ENCODE measurements at regions not wholly inside any gene's neighbourhood (a gene's known extent, or its start where the extent isn't known, plus 50 kb on each side); places are given as distances from the start of the nearest gene placed in this dataset.
"Not testable (repeated sequence)": the region's sequence is repeated elsewhere in the genome, so short reads cannot be mapped to it uniquely, and the experiment has no call there.

DNA sequence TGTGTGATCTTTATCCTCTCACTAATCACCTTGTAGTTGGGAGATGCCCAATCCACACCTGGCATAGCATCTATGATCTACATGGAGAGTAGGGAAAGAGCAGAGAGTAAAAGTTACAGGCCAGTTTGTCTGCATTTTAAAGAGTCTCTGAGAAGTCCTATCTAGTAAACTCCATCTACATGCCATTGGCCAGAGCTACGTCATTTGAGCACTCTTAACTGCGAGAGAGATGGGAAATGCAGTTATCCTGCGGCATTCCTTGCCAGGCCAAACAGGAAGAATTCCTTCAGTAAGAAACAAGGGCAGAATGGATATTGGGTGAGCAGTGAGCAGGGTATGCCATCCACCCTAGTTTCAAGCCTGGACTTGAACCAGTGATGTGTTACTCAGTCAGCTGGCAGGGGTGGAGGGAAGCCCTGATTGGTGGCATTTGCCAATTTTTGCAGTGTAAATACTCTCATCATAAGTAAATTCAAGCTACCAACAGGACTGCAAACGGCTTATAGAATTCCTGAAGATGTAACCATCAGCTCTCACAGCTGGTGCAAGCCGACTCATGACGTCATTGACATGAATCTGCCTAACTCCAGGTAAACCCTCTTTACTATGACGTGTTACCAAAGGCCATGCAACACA lies 156.8 kb upstream of the MSX2 start:
- no peak for DNase-seq

DNA sequence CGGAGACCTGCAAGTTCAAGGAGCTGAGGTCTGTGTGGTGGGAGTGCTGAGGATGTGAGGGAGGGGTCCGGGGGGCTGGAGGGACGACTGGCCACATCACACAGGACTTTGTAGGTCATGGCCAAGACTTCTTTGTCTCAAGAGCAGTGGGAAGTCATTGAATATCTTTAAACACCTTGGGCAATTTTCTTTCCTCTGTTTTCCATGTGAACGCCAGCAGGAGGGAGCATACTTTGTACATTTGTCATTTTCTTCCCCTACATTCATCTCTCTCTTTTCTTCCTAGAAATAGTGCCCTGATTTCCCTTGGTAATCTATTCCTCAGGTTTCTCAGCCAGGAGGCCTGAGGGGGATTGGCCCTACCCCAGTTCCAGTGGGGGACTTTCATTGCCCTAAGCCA lies 153.7 kb upstream of the MSX2 start:
- DNase-seq = no peak

DNA sequence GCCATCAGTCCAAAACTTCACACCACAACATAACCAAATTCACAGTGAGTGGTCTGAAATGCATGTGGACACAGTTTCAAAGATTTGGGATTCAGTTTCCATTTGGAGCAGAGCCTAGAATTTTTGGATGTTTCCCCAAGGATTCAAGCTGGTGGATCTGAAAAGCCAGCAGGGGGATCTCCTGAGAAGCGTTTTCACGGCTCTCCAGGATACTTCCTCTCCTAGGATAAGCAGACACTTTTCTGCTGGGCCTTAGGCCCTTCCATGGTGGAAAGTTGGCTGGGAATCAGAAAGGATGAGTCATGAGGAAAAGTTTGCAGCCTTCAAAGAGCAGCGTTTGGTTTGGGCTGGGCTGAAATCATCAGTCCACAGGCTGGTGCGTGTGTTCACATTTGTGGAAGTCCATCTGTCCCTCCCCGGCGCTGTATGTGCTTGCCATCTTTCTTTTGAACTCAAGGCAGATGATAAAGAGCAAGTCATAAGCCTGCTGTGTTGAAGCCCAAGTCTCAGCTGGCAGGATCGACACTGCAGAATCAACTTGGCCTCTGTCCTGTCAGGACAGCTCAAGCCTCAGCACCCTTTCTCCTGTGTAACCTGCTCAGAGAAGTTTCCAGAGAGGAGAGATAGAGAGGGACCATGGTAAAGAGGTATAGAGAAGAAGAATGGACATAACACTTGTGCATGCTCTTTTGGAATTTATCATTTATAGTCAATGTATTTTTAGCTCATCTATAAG lies 152.6 kb upstream of the MSX2 start:
- no peak for DNase-seq

DNA sequence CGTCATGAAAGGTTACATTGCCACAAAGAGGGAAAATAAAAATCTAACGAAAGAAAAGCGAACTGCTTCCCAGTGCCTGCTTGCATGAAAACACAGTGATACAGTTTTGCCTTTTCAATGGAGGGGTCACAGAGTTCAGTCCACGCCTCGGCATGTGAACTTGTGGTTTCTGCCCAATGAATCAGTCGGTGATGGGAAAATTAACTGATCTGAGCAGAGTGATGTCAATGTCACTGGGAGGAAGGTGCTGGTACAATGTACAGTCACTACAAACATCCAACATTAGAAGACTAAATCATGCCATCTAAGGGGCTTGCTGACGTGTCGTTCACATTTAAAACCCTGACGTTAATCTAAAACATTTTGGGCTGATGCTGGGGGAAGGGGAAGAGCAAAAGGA lies 151.8 kb upstream of the MSX2 start:
- no peak for DNase-seq

DNA sequence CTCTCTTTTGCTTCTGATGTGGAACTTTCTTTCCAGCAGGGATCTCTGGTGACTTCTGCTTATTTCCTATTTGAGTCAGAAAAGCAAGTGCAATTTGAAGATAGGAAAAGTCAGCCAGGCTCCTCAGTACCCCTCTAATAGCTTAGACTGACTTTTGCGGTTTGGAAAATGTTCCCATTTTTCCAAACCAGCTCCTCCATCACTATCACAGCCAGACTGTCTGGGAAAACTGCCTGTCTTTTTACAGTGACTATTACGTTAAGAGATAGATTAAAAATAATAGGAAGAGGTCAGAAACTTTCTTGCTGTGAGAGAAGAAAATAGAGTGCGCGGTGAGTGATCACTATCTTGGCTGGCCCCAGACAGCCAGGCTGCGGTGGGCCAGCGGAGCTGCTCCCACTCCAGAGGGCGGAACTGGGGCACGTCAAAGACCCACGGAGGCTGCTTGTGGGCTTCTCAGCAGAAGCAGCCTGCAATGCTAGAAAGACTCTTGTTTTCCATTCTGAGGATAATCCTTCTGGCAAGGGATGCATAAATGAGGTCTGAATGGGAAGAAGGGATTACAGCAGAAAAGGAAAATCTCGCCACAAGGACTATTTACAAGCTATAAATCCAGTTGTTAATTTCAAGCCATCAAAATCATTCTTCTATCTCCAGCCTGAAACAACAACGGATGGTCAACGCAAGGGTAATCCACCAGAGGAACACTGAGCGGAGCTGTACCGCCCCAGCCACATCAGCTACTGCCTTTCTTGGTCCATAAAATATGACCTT lies 151.0 kb upstream of the MSX2 start:
- no peak for DNase-seq

DNA sequence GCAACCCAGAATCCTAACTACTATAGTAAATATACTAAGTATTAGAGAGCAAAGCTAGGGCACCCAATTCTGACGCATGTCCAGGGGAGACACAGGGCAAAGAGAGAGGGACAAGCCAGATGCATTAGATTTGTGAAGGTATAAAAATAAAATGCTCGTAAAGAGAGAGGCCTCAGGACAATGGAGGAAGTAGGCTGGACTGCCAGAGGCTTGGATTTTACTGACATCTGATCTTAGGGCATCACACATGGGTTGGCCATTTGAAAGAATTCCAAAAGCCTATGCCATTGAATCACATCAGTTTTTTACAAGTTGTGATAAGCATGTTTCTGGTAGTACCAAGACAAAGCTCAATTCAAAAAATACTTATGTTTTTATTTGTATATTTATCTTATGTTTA lies 149.3 kb upstream of the MSX2 start:
- no peak for DNase-seq

DNA sequence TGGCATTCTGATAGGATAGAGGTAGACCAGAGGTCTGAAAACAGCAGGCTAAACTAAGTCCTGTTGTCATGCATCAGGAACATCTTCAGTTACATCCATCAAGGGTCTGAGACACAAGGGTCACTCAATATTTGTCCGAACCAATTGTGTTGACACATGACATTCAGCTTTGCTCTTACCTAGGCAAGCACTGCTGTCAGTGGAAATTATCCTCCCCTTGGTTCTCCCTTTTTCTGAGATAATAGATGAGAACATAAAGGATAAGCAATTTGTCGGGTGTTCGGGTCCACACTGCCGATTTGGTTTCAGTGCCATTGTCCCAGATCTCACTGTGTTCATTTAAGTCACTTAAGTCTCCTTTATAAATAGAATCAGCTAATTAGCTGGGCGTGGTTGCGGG lies 148.3 kb upstream of the MSX2 start:
- no peak for DNase-seq

DNA sequence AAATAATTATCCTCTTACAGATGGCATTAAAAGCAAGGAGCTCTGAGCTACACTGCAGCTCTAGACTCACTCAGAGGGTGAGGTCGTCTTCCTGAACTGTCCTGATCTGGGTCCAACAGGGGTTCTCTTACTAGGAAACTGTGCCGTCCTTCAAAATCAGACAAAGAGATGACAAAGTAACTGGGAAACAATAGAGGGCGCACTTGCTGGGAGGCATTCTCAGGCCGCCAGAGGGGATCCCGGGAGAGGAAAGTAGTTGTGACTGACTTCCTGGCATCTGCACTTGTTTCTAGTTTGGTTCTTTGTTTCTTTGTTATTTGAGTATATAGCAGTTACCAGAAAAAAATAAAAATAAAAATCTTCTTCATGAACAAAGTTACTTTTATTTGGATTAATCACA lies 142.9 kb upstream of the MSX2 start:
- DNase-seq = no peak

DNA sequence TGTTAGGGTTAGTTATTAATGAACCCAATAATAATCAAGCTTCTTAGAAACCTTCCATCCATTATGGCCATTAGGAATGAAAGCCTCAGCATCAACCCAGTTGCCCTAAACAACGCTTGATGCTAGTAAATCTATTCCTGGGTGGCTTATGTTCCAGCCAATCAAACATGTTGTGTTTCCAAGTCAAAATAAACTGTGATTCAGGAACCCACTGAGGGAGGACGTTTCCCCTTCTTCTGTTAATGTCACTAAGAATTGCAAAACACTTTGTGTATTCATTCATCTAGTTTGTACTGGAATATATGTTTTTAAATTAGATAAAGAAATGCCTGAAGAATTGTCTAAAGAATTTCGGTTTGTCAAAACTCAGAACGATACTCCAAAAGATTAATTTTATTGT lies 142.5 kb upstream of the MSX2 start:
- no peak for DNase-seq

DNA sequence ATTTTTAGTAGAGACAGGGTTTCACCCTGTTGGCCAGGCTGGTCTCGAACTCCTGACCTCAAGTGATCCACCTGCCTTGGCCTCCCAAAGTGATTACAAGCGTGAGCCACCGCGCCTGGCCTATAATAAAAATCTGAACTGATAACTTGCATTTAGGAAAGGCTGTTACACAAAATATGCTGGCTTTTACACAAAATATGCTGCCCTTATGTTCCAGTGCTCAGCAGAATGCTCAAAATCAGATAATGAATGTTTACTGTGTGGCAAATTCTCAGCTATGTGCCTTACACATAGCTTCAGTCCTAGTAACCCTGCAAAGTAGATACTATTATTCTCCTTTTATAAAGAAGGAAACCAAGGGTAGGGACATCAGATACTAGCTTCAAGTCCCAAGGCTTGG lies 141.3 kb upstream of the MSX2 start:
- DNase-seq = no peak

DNA sequence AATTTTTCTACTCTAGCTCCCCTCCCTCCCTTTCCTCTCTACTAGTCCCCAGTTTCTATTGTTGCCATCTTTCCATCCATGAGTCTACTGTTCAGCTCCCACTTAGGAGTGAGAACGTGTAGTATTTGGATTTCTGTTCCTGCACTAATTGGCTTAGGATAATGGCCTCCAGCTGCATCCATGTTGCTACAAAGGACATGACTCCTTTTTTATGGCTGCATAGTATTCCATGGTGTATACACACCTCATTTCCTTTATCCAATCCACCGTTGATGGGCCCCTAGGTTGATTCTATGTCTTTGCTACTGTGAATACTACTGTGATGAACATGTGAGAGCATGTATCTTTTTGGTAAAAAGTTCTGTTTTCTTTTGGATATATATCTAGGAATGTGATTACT lies 138.9 kb upstream of the MSX2 start:
- no peak for DNase-seq

DNA sequence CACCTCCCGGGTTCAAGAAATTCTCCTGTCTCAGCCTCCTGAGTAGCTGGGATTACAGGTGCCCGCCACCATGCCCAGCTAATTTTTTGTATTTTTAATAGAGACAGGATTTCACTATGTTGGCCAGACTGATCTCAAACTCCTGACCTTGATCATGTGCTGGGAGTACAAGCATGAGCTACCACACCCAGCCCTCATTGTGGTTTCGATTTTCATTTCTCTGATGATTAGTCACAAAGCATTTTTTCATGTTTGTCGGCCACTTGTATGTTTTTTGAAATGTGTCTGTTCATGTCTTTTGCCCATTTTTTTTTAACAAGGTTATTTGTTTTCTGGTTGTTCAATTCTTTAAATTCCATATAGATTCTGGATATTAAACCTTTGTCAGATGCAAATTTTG lies 138.2 kb upstream of the MSX2 start:
- not testable (repeated sequence) for DNase-seq

DNA sequence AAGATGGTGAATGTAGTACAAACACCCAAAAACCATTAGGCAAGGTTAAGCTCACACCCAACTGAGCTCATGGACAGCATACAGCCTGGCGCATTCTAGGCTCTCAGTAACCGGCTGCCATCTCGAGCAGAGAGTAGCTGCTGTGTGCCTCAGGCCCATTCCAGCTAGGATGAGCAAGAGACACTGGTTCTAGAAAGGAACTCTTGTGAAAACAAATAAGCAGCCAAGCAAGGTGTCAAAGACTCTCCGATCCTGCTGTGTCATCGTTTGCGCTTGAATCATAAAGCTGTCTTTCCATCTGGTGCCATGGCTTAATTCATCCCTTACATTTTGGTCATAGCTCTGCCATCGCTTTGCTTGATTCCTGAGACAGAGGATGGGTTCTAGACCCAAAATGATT lies 135.4 kb upstream of the MSX2 start:
- DNase-seq = no peak

DNA sequence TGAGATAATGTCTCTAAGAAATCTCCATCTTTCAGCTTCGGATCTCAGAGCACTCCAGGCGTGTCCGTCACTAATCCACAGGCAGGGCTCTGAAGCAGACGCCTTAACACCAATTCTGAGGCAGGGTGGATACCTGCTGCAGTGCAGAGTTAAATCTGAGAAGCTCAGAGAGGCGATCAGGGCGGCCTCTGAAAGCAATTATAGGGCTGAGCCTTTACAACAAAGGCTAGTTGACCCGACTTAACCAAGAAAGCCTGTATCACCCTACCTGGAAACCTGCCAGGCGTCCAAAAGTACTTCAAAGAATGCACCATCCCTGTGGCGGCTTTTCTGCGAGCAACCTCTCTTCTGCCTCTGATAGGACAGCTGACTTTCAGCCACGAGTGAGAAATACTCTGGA lies 134.8 kb upstream of the MSX2 start:
- DNase-seq = no peak

DNA sequence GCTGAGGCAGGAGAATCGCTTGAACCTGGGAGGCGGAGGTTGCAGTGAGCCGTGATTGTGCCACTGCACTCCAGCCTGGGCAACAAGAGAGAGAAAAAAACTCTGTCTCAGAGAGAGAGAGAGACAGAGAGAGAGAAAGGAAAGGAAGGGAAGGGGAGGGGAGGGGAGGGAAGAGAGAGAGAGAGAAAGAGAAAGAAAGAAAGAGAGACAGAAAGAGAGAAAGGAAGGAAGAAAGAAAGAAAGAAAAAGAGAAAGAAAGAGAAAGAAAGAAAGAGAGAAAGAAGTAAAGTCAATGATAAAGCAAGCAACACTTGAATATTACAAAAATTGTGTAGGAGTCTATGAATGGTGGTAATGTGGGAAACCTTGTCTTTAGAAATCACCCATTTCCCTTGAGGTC lies 133.6 kb upstream of the MSX2 start:
- no peak for DNase-seq

DNA sequence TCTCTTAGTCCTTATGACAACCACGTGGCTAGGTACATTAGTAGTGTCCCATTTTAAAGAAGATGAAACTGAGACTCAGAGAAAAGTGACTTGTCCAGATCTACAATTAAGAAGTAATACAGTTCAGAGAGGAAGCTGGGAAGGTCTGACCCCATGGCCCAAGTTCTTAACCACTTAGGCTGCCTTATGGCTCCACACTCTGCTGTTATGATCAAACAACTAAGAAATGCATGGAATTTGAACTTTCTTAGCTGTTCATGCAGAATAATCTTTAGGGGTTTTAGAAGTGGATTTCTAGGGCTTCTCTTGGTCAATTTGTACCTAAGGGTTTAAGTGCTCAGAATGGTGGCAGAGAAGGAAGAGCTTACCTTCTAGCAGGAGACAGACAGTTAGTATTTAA lies 128.0 kb upstream of the MSX2 start:
- no peak for DNase-seq

DNA sequence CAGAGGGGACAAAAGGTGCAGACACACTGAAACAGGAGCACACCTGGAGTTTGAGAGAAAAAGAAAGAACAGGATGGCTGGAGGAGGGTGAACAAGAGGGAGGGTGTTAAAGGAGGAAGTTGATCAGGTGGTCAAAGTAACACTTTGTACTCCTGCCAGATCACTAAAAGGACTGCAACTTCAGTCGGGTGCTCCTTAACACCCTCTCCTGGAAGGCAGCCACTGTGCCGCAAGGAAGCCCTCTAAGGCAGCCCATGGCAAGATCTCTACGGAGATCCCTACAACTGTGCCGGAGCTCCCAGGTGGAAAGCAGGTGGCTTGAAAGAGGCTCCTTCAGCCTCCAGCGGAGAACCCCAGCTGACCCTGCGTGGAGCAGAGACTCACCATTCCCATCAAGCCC lies 124.4 kb upstream of the MSX2 start:
- no peak for DNase-seq

DNA sequence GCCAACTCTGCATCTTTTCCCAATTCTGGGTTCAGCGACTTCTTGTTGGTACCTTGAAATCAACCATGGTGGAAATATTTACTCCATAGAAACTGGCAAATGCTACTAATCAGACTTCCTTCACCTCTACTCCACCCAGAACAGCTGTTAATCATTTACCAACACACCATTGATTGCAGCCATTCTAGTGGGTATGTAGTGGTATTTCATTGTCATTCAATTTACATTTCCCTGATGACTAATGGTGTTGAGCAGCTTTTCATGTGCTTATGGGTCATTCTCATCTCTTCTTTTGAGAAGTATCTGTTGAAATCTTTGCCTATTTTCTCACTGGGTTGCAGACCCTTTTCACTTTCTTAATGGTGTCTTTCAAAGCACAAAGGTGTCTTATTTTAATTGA lies 122.4 kb upstream of the MSX2 start:
- no peak for DNase-seq

DNA sequence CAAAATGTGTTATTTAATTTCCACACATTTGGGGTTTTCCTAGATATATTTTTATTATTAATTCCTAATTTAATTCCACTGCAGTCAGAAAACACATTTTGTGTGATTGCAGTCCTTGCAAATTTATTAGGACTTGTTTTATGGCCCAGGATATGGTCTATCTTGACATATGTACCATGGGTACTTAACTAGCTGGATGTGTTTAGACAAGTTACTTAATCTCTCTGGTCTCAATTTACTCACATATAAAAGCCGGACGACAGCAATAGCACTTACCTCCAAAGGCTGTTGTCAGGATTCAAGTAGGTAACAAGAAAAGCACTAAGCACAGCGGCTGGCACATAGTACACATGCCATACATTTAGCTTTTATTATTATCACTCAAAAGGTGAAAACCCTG lies 118.2 kb upstream of the MSX2 start:
- no peak for DNase-seq

DNA sequence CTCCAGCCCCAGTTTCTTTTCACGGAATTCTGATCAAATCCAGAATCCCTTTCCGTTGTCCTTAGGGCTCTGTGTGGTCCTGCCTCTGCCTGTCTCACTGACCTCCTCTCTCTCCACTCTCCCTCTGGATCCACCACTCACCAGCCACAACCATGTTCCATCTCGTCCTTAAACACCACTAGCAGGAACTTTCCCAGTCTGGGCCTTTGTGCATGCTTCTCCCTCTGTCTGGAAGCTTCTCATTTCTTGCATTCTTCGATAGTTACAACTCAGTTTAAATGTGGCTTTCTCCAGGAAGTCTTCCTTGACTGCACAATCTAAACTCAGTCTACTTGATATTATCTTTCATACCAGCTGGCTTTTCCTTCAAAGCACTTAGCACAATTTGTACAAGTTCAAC lies 117.7 kb upstream of the MSX2 start:
- DNase-seq = no peak

DNA sequence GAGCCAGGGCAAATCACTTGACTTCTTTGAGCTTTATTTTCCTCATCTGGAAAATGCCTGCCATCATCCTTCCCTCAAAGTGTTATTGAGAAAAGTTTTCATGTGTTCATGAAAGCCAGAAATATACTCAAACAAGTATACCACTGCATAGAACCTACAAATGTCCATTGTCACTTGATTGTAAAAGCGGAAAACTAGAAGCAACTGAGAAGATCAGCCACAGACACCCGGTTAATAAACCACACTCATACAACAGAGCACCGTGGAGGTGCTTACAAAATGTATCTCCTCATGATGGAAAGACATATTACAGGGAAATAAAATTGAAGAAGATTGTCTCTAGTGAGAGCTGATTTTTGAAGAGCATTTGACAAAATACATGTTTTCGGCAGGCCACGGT lies 117.2 kb upstream of the MSX2 start:
- DNase-seq = no peak

DNA sequence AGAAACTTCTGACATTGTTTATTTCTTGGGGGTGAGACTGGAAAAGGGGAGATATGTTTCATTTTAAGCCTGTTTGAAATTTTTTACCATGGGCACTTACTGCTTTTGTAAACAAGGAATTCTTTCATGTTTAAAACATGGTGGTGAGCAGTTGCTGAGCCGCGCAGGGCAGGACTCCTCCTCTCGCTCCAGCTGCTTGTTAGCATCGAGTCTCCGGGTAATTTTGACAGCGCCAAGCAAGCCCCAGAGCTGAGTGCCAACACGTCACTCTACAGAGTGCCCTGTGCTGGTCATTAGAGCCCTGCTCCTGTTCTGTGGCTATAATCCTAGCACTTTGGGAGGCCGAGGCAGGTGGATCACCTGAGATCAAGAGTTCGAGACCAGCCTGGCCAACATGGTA lies 116.5 kb upstream of the MSX2 start:
- DNase-seq = no peak

DNA sequence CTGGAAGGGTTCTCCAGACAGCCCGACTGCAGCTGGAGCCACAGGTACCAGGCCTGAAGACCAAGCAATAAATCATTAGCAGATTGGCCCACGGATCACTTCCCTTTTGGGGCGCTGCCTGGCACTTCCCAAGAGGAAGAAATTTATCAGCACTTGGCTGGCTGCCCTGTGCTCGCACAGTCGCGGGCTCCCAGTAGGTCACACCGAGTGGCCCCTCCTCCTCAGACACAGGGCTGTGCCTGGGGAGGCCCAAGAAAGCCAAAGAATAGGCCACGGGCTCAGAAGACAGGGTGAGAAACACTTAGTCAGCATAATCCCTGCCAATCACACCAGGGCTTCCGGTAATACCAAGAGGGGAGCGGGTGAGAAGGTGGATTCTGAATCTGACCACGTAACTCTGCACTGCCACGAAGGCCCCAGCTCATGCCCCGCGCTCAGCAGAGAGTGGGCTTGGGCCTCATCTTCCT lies 115.7 kb upstream of the MSX2 start:
- no peak for DNase-seq

DNA sequence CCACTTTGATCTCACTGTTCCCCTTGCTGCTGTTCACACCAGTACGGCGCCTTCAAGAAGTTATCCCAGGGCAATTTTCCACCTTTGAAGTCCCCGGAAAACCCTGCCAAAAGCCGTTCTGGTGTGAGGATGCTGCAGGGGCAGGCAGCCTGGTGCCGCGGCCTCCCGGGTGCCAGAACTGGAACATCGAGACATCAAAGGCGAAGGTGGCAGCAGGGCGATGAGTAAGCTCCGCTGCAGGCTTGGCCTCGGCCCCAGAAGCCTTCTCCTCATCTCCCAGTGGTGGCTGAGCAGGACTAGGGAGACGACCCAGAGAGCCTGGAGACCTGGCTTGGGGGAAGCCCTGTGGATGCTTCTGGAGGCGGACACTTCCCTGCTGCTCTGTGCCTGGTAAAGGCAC lies 115.3 kb upstream of the MSX2 start:
- DNase-seq = no peak
